SK-N-SH (cell line): ENCODE measurements at regions not wholly inside any gene's neighbourhood (a gene's known extent, or its start where the extent isn't known, plus 50 kb on each side); places are given as distances from the start of the nearest gene placed in this dataset.
A peak's percentile ranks its signal among the peaks of the same experiment; 100 is the strongest.

Source experiments
- CTCF ChIA-PET: fragments of 300-600, 350-600 bp; formaldehyde crosslinking; extraction: SDS; loops from one replicate; lab custom pipeline; 2021; lab: Yijun Ruan, JAX
- POLR2A ChIA-PET: fragments of 350-600 bp; sonication (Branson Sonifier 250); formaldehyde crosslinking; extraction: SDS; loops from one replicate; lab custom pipeline; 2020; ENCODE audit warnings: antibody characterized with exemption, inconsistent platforms; lab: Yijun Ruan, JAX
- DNase-seq: peaks from one replicate; pipeline ENCODE4 v3.0.0; 2012
- H2AFZ ChIP-seq: fragments of 200-600 bp; sonication (generic); 2 replicates; pipeline ENCODE4 v1.8.1; 2016; ENCODE audit warnings: antibody characterized with exemption, mild to moderate bottlenecking, low read depth
- H3F3A ChIP-seq: fragments of 200-600 bp; sonication (generic); replicated peaks from 2 replicates; pipeline ENCODE3; 2016; ENCODE audit warnings: antibody characterized with exemption, mild to moderate bottlenecking; ENCODE audit not compliant: insufficient read depth
- H3K27ac ChIP-seq, 2 experiments: fragments of 200-500 bp in 1 of 2; fragments of 200-600 bp in 1 of 2; sonication (Bioruptor generic) in 1 of 2; sonication (generic), shearing (Covaris generic) in 1 of 2; 2 replicates each; pipeline versions ENCODE4 v1.5.1 to v1.6.1; 2014 to 2016; ENCODE audit warnings: low read depth in 2 of 2, inconsistent platforms in 1 of 2, low read length in 1 of 2, mild to moderate bottlenecking in 1 of 2, mixed read lengths in 1 of 2
- H3K27me3 ChIP-seq: fragments of 200-600 bp; sonication (generic), shearing (Covaris generic); 2 replicates; pipeline ENCODE4 v1.6.1; 2016; ENCODE audit warnings: mixed run types; ENCODE audit not compliant: insufficient read depth
- H3K36me3 ChIP-seq, 2 experiments: fragments of 200-500 bp in 1 of 2; fragments of 200-600 bp in 1 of 2; sonication (Bioruptor generic) in 1 of 2; sonication (generic) in 1 of 2; replicated peaks in 1 of 2; 2 replicates each; pipeline versions ENCODE3 to v1.5.1; 2014 to 2016; ENCODE audit warnings: low read length in 1 of 2, mild to moderate bottlenecking in 1 of 2; ENCODE audit not compliant: insufficient read depth in 2 of 2, control insufficient read depth in 1 of 2
- H3K4me1 ChIP-seq, 2 experiments: fragments of 200-500 bp in 1 of 2; fragments of 200-600 bp in 1 of 2; sonication (Bioruptor generic) in 1 of 2; sonication (generic), shearing (Covaris generic) in 1 of 2; 2 replicates each; pipeline versions ENCODE4 v1.5.1 to v1.6.1; 2014 to 2016; ENCODE audit warnings: low read depth in 1 of 2, low read length in 1 of 2, mixed run types in 1 of 2; ENCODE audit not compliant: insufficient read depth in 2 of 2, control insufficient read depth in 1 of 2
- H3K4me2 ChIP-seq: fragments of 200-600 bp; sonication (generic), shearing (Covaris generic); 2 replicates; pipeline ENCODE4 v1.6.1; 2017; ENCODE audit warnings: mixed run types
- H3K4me3 ChIP-seq, 2 experiments: fragments of 200-500 bp in 1 of 2; fragments of 200-600 bp in 1 of 2; sonication (Bioruptor generic) in 1 of 2; sonication (generic), shearing (Covaris generic) in 1 of 2; 2 replicates each; pipeline versions ENCODE4 v1.5.1 to v1.8.1; 2014 to 2016; ENCODE audit warnings: low read depth in 2 of 2, inconsistent platforms in 1 of 2, low read length in 1 of 2, mild to moderate bottlenecking in 1 of 2, mixed read lengths in 1 of 2, moderate library complexity in 1 of 2
- H3K79me2 ChIP-seq: fragments of 200-600 bp; sonication (generic); 2 replicates; pipeline ENCODE4 v1.8.1; 2017; ENCODE audit warnings: mild to moderate bottlenecking; ENCODE audit not compliant: insufficient read depth
- H3K9ac ChIP-seq: fragments of 200-600 bp; sonication (generic); 2 replicates; pipeline ENCODE4 v1.6.1; 2017; ENCODE audit warnings: mixed run types
- H3K9me2 ChIP-seq: fragments of 200-600 bp; sonication (generic); 2 replicates; pipeline ENCODE4 v1.6.1; 2017; ENCODE audit warnings: mixed run types
- H3K9me3 ChIP-seq: fragments of 200-600 bp; sonication (generic); 2 replicates; pipeline ENCODE4 v1.6.1; 2017; ENCODE audit warnings: mixed run types, mild to moderate bottlenecking, moderate library complexity
- H4K20me1 ChIP-seq: fragments of 200-600 bp; sonication (generic); 2 replicates; pipeline ENCODE4 v1.6.1; 2017; ENCODE audit warnings: mild to moderate bottlenecking, mixed run types; ENCODE audit not compliant: insufficient read depth
- CHD2 ChIP-seq: fragments of 150-350 bp; IDR thresholded peaks from 2 replicates; pipeline ENCODE4 v1.6.1; 2018; ENCODE audit warnings: low read length; ENCODE audit not compliant: partially characterized antibody
- FOXJ3 ChIP-seq: sonication (generic); formaldehyde crosslinking; IDR thresholded peaks from 2 replicates; pipeline ENCODE4 v1.5.1; 2020; ENCODE audit warnings: mild to moderate bottlenecking, missing genetic modification reagents
- GATA2 ChIP-seq: sonication (generic); formaldehyde crosslinking; IDR thresholded peaks from 2 replicates; pipeline ENCODE4 v1.5.0; 2020; ENCODE audit warnings: mild to moderate bottlenecking, missing genetic modification reagents
- JUND ChIP-seq: IDR thresholded peaks from 2 replicates; pipeline ENCODE4 v1.4.0; 2012
- MEF2A ChIP-seq: IDR thresholded peaks from 2 replicates; pipeline ENCODE4 v1.4.0; 2012; ENCODE audit warnings: low read depth, borderline replicate concordance
- POLR2AphosphoS5 ChIP-seq: IDR thresholded peaks from 2 replicates; pipeline ENCODE4 v1.6.1; 2012; ENCODE audit warnings: low read depth, low read length
- RCOR1 ChIP-seq: fragments of 150-350 bp; IDR thresholded peaks from 2 replicates; pipeline ENCODE4 v1.6.1; 2017; ENCODE audit warnings: antibody characterized with exemption, low read length
- RXRA ChIP-seq: IDR thresholded peaks from 2 replicates; pipeline ENCODE4 v1.4.0; 2012; ENCODE audit warnings: low read depth, mild to moderate bottlenecking, borderline replicate concordance
- TAF1 ChIP-seq: IDR thresholded peaks from 2 replicates; pipeline ENCODE4 v1.6.1; 2012; ENCODE audit warnings: low read depth, mild to moderate bottlenecking, low read length, moderate library complexity, borderline replicate concordance
- WGBS: methylation state at CpG from one replicate; pipeline ENCODE4 v1.1.6; 2017; ENCODE audit warnings: low lambda C conversion rate; 5-methylcytosine and 5-hydroxymethylcytosine counted together
- TF ChIP-seq, protein P1 (sequence below): IDR thresholded peaks from 2 replicates; pipeline ENCODE4 v1.6.1; 2012; ENCODE audit warnings: mild to moderate bottlenecking, low read depth, low read length, moderate library complexity

DNA sequence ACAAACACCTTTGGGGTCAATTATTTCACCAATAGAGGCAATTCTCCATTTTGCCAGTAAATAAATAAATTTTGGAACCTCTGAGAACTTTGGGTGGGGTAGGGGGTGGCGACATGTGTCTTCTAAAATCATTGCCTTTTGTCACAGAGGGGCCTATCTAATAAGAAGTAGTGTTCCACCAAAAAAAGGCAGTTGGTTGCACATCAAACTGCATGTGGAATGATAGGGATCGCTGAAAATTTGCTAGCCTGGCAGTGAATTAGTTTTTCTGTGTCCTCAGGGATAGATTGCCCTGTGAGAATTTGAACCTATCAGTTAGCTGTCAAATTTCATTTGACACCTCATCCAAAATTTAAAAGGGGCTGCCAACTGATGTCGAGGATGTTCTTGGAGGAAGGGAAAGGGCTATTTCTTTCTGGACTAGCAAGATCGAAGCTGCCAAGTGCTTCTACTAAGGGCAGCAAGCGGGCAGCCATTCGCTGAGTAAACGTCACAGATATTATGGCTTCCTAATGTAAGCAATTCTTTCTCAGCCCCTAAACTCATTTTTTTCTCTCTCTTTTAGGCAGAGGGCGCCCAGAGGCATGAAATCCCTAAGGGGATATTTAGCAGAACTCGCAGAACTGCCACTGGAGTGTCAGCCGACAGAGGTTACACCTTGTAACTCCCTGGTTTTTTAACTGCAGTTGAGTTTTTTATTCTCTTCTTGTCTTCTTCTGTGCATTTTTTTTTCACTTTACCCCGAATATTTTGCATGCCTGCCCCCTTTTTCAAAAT lies 2208.1 kb upstream of the WWC1 start:
- H3K9me3 ChIP-seq = no peaks in the 10 kb centered on the region; the same call in 1 of the 2 replicates
- H3F3A ChIP-seq = no peaks in the 10 kb centered on the region
- H3K4me3 ChIP-seq = no peak overlapping the region
- ChIA-PET CTCF (interaction anchor here (0.5 kb wide), 1 partner anchor 879 kb away, joined by 3 read pairs; no protein-coding TSS in a partner anchor), POLR2A (no interaction called here)
- DNase-seq = no peak
- H3K36me3 ChIP-seq = no peaks in the 10 kb centered on the region
- H3K4me1 ChIP-seq = no peaks in the 10 kb centered on the region; a peak in 2 of 4 replicates
- no peaks in the 10 kb centered on the region for H3K27me3 ChIP-seq
- H3K9ac ChIP-seq = no peak overlapping the region
- H3K79me2 ChIP-seq = no peaks in the 10 kb centered on the region
- H3K27ac ChIP-seq = no peak overlapping the region
- H3K4me2 ChIP-seq = no peak overlapping the region
- TF ChIP-seq MEF2A = no peak
- no peak for TF ChIP-seq TAF1
- peak; percentile 67 for TF ChIP-seq GATA2 (CRISPR knock-in tag)
- TF ChIP-seq JUND = no peak
- WGBS = 12% methylated on average over 11 of the region's 11 CpGs
- H2AFZ ChIP-seq = no peak overlapping the region
- H4K20me1 ChIP-seq = no peaks in the 10 kb centered on the region
- H3K9me2 ChIP-seq = no peaks in the 10 kb centered on the region

DNA sequence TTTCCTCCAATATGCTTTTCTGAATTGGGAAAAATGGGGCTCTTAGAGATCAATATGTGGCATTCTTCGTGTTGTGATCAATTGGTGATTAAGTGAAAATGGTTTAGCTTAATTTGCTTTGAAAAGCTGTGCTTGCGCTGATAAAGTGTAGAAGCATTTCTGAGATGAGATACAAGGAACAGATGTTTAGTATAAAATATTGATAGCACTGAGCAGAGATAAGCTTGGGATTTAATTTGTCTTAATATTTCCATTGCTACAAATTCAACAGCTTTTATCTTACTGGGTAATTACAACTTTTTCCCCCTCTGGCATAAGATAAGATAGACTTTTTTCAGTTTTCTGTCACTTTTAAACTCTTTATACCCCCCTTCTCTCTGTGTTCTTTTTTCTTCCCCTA lies 2204.9 kb upstream of the WWC1 start:
- TF ChIP-seq POLR2AphosphoS5 = no peak
- TF ChIP-seq RXRA = no peak
- TF ChIP-seq RCOR1 = peak; percentile 86
- peak; percentile 34 for TF ChIP-seq CHD2
- peak; percentile 68 for TF ChIP-seq GATA2 (CRISPR knock-in tag)
- TF ChIP-seq, protein P1, sequence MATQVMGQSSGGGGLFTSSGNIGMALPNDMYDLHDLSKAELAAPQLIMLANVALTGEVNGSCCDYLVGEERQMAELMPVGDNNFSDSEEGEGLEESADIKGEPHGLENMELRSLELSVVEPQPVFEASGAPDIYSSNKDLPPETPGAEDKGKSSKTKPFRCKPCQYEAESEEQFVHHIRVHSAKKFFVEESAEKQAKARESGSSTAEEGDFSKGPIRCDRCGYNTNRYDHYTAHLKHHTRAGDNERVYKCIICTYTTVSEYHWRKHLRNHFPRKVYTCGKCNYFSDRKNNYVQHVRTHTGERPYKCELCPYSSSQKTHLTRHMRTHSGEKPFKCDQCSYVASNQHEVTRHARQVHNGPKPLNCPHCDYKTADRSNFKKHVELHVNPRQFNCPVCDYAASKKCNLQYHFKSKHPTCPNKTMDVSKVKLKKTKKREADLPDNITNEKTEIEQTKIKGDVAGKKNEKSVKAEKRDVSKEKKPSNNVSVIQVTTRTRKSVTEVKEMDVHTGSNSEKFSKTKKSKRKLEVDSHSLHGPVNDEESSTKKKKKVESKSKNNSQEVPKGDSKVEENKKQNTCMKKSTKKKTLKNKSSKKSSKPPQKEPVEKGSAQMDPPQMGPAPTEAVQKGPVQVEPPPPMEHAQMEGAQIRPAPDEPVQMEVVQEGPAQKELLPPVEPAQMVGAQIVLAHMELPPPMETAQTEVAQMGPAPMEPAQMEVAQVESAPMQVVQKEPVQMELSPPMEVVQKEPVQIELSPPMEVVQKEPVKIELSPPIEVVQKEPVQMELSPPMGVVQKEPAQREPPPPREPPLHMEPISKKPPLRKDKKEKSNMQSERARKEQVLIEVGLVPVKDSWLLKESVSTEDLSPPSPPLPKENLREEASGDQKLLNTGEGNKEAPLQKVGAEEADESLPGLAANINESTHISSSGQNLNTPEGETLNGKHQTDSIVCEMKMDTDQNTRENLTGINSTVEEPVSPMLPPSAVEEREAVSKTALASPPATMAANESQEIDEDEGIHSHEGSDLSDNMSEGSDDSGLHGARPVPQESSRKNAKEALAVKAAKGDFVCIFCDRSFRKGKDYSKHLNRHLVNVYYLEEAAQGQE = no peak
- TF ChIP-seq FOXJ3 (CRISPR knock-in tag) = no peak
- no peaks in the 10 kb centered on the region for H3F3A ChIP-seq
- H3K4me3 ChIP-seq = no peak overlapping the region
- no peaks in the 10 kb centered on the region for H3K9me2 ChIP-seq
- no peaks in the 10 kb centered on the region for H3K79me2 ChIP-seq
- H2AFZ ChIP-seq = no peak overlapping the region
- no peaks in the 10 kb centered on the region; a peak in 2 of 4 replicates for H3K4me1 ChIP-seq
- no peaks in the 10 kb centered on the region for H4K20me1 ChIP-seq
- H3K27me3 ChIP-seq = no peaks in the 10 kb centered on the region
- ChIA-PET CTCF (interaction anchor here (1.5 kb wide), 1 partner anchor 10 kb away, joined by 3 read pairs; no protein-coding TSS in a partner anchor), POLR2A (no interaction called here)
- no peak overlapping the region for H3K4me2 ChIP-seq
- H3K36me3 ChIP-seq = no peaks in the 10 kb centered on the region
- no peak overlapping the region for H3K9ac ChIP-seq
- WGBS = 27% methylated on average over 2 of the region's 2 CpGs
- no peaks in the 10 kb centered on the region; the same call in 1 of the 2 replicates for H3K9me3 ChIP-seq
- H3K27ac ChIP-seq = no peak overlapping the region
- peak; percentile 14 for DNase-seq
